HepG2 (cell line): ENCODE measurements at regions not wholly inside any gene's neighbourhood (a gene's known extent, or its start where the extent isn't known, plus 50 kb on each side); places are given as distances from the start of the nearest gene placed in this dataset.

Experiments
- ATAC-seq: fragments of 200-7000 bp; cut with Tn5 transposase; 3 replicates; pipeline ENCODE4 v1.9.1; 2020; ENCODE audit warnings: mild to moderate bottlenecking, moderate library complexity
- BruUV-seq: library from RNA; stranded (reverse); fragments of 400-500 nt; replicated peaks from 2 replicates; lab custom pipeline; 2021; lab: Mats Ljungman, UMichigan
- CTCF ChIA-PET: fragments of 300-600 bp; formaldehyde crosslinking; extraction: SDS; loops from one replicate; lab custom pipeline; 2021; ENCODE audit warnings: low total read pairs, inconsistent platforms, low intra/inter-chr PET ratio; lab: Yijun Ruan, JAX
- POLR2A ChIA-PET: fragments of 350-600 bp; sonication (Branson Sonifier 250); formaldehyde crosslinking; loops from one replicate; lab custom pipeline; 2020; ENCODE audit warnings: antibody characterized with exemption, inconsistent platforms; lab: Yijun Ruan, JAX
- DNase-seq: peaks from one replicate; pipeline ENCODE4 v3.0.0-alpha.2; 2015; ENCODE audit warnings: low spot score
- FAIRE-seq: peaks from 3 replicates; lab custom pipeline; 2011; peaks lifted over from hg19 to GRCh38; lab: Jason Lieb, UNC
- H2AFZ ChIP-seq: one replicate; pipeline ENCODE4 v1.6.1; 2011; ENCODE audit warnings: low read length, inconsistent platforms
- H3K27ac ChIP-seq: fragments of 300-600 bp; 3 replicates; pipeline ENCODE4 v1.8.0; 2011; ENCODE audit warnings: mixed run types, mild to moderate bottlenecking, mixed read lengths, low read length, inconsistent platforms; ENCODE audit not compliant: insufficient read depth; ENCODE audit errors: extremely low read length
- H3K27me3 ChIP-seq, 2 experiments: fragments of 200-600 bp in 1 of 2; 2 replicates in 1 of 2; 3 replicates in 1 of 2; pipeline versions ENCODE4 v1.6.0 to v1.8.0; 2011; ENCODE audit warnings: low read length in 2 of 2, mild to moderate bottlenecking in 2 of 2, moderate library complexity in 2 of 2, inconsistent platforms in 1 of 2; ENCODE audit not compliant: insufficient read depth in 2 of 2, control insufficient read depth in 1 of 2
- H3K36me3 ChIP-seq, 2 experiments: fragments of 200-600 bp in 1 of 2; replicated peaks in 1 of 2; 2 replicates in 1 of 2; 3 replicates in 1 of 2; pipeline versions ENCODE4 v1.5.1 to v1.8.0; 2011; ENCODE audit warnings: low read length in 2 of 2, inconsistent platforms in 1 of 2; ENCODE audit not compliant: insufficient read depth in 2 of 2, control insufficient read depth in 1 of 2
- H3K4me1 ChIP-seq: 2 replicates; pipeline ENCODE4 v1.5.1; 2012; ENCODE audit warnings: low read length, inconsistent platforms; ENCODE audit not compliant: insufficient read depth
- H3K4me2 ChIP-seq: 2 replicates; pipeline ENCODE4 v1.6.0; 2011; ENCODE audit warnings: low read depth, low read length, inconsistent platforms
- H3K4me3 ChIP-seq, 3 experiments: fragments of 200-600 bp in 1 of 3; sonication (generic), shearing (Covaris generic) in 1 of 3; replicated peaks in 1 of 3; 2 replicates each; pipeline ENCODE4 v1.5.1; 2011 to 2016; ENCODE audit warnings: low read length in 3 of 3, inconsistent platforms in 2 of 3, low read depth in 2 of 3, mild to moderate bottlenecking in 2 of 3, control low read depth in 1 of 3, mixed read lengths in 1 of 3; ENCODE audit not compliant: insufficient read depth in 1 of 3
- H3K79me2 ChIP-seq: one replicate; pipeline ENCODE4 v1.6.1; 2011; ENCODE audit warnings: low read length, inconsistent platforms; ENCODE audit not compliant: insufficient read depth
- H3K9ac ChIP-seq: 2 replicates; pipeline ENCODE4 v1.6.0; 2011; ENCODE audit warnings: mild to moderate bottlenecking, low read depth, low read length, inconsistent platforms; ENCODE audit not compliant: insufficient read depth
- H3K9me3 ChIP-seq: 2 replicates; pipeline ENCODE4 v1.5.1; 2012; ENCODE audit warnings: mild to moderate bottlenecking, low read length
- H4K20me1 ChIP-seq: 2 replicates; pipeline ENCODE4 v1.6.0; 2011; ENCODE audit warnings: inconsistent platforms, mild to moderate bottlenecking, low read length, moderate library complexity; ENCODE audit not compliant: insufficient read depth
- AKAP8 ChIP-seq: sonication (generic); formaldehyde crosslinking; IDR thresholded peaks from 2 replicates; pipeline ENCODE4 v1.5.1; 2020; ENCODE audit warnings: mild to moderate bottlenecking, missing genetic modification reagents
- GFI1 ChIP-seq: sonication (generic); formaldehyde crosslinking; IDR thresholded peaks from 2 replicates; pipeline ENCODE4 v1.5.0; 2020; ENCODE audit warnings: missing genetic modification reagents, mild to moderate bottlenecking, borderline replicate concordance
- MAFK ChIP-seq, 2 experiments: IDR thresholded peaks in 1 of 2; conservative IDR thresholded peaks in 1 of 2; 2 replicates each; pipeline ENCODE4 v1.6.1; 2011; ENCODE audit warnings: improper control_type of control experiment in 2 of 2, low read length in 2 of 2
- NFE2L2 ChIP-seq: fragments of 150-350 bp; IDR thresholded peaks from 2 replicates; pipeline ENCODE4 v1.6.1; 2014; ENCODE audit warnings: low read length
- SRSF1 ChIP-seq: fragments of 200-400 bp; formaldehyde crosslinking; optimal IDR thresholded peaks from 2 replicates; pipeline ENCODE3; 2017; ENCODE audit warnings: mild to moderate bottlenecking, low read depth, low read length, moderate library complexity
- ZBTB7B ChIP-seq: sonication (generic); formaldehyde crosslinking; IDR thresholded peaks from 2 replicates; pipeline ENCODE4 v1.4.0; 2020; ENCODE audit warnings: missing genetic modification reagents
- ZNF790 ChIP-seq: sonication (generic); formaldehyde crosslinking; IDR thresholded peaks from 2 replicates; pipeline ENCODE4 v1.8.0; 2022; ENCODE audit warnings: missing genetic modification reagents, mild to moderate bottlenecking, borderline replicate concordance
- WGBS: methylation state at CpG from one replicate; pipeline ENCODE4 v1.1.6; 2017; ENCODE audit warnings: low lambda C conversion rate; 5-methylcytosine and 5-hydroxymethylcytosine counted together
- in situ Hi-C: cut with HindIII; loops from 2 replicates; pipeline ENCODE4 v1.10.0; 2017; ENCODE audit warnings: low pct_unique_long_range_greater_than_20kb; ENCODE audit not compliant: extremely low pct_ligation_motif_present
- intact Hi-C: fragments of 100-400 bp; cut with micrococcal nuclease; formaldehyde crosslinking; loops from one replicate; pipeline ENCODE4 v1.10.0; 2022; ENCODE audit not compliant: unreplicated experiment
- TF ChIP-seq, protein P1 (sequence below): sonication (generic); formaldehyde crosslinking; IDR thresholded peaks from 2 replicates; pipeline ENCODE4 v1.5.1; 2020; ENCODE audit warnings: missing genetic modification reagents, mild to moderate bottlenecking, borderline replicate concordance
- TF ChIP-seq, protein P2 (sequence below): sonication (generic); formaldehyde crosslinking; IDR thresholded peaks from 2 replicates; pipeline ENCODE4 v1.8.1; 2023; ENCODE audit warnings: mild to moderate bottlenecking, missing genetic modification reagents, borderline replicate concordance
- TF ChIP-seq, protein P3 (sequence below): sonication (generic); formaldehyde crosslinking; IDR thresholded peaks from 2 replicates; pipeline ENCODE4 v1.5.0; 2020; ENCODE audit warnings: missing genetic modification reagents, mild to moderate bottlenecking, borderline replicate concordance
- TF ChIP-seq, protein P4 (sequence below): sonication (generic); formaldehyde crosslinking; IDR thresholded peaks from 2 replicates; pipeline ENCODE4 v1.5.1; 2020; ENCODE audit warnings: mild to moderate bottlenecking, missing genetic modification reagents, borderline replicate concordance

DNA sequence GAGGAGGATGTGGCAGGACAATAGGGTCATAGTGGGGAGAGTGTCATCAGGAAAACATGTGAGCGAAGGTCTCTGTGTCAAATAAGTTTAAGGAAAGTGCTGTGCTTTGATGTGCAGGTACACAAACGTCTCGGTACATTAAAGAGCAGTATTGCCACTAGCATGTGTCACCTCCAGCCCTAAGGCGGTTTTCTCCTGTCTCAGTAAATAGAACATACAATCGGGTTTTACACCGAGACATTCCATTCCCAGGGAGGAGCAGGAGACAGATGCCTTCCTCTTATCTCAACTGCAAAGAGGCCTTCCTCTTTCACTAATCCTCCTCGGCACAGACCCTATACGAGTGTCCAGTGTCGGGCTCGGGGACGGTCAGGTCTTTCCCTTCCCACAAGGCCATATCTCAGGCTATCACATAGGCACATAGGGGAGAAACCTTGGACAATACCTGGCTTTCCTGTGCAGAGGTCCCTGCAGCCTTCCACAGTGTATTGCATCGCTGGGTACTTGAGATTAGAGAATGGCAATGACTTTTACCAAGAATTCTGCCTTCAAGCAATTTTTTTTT is 684.5 kb downstream of the PDHA2 start:
- WGBS: 4% methylated on average over 12 of the region's 12 CpGs
- no TSS peak for BruUV-seq
- Histone ChIP-seq H3K36me3 (no peaks in the 10 kb centered on the region), H4K20me1 (no peaks in the 10 kb centered on the region), H3K4me3 (no peak overlapping the region)
- no peak for FAIRE-seq
- in situ Hi-C loops: no loop called here
- DNase-seq: no peak
- ATAC-seq: no peak
- POLR2A ChIA-PET: no interaction called here
- no peak for TF ChIP-seq SRSF1
- no peak for TF ChIP-seq GFI1 (CRISPR knock-in tag)
- no peak for TF ChIP-seq ZNF790 (CRISPR knock-in tag)
- TF ChIP-seq, protein P1, sequence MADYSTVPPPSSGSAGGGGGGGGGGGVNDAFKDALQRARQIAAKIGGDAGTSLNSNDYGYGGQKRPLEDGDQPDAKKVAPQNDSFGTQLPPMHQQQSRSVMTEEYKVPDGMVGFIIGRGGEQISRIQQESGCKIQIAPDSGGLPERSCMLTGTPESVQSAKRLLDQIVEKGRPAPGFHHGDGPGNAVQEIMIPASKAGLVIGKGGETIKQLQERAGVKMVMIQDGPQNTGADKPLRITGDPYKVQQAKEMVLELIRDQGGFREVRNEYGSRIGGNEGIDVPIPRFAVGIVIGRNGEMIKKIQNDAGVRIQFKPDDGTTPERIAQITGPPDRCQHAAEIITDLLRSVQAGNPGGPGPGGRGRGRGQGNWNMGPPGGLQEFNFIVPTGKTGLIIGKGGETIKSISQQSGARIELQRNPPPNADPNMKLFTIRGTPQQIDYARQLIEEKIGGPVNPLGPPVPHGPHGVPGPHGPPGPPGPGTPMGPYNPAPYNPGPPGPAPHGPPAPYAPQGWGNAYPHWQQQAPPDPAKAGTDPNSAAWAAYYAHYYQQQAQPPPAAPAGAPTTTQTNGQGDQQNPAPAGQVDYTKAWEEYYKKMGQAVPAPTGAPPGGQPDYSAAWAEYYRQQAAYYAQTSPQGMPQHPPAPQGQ (CRISPR knock-in tag): no peak
- no peak for TF ChIP-seq ZBTB7B (CRISPR knock-in tag)
- no peak for TF ChIP-seq AKAP8
- TF ChIP-seq, protein P2, sequence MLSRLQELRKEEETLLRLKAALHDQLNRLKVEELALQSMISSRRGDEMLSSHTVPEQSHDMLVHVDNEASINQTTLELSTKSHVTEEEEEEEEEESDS (CRISPR knock-in tag): no peak
- TF ChIP-seq MAFK (conservative IDR thresholded peaks at IDR 0.05 in 1 of 2, IDR thresholded peaks at IDR 0.05 in 1 of 2; ENCODE audit: low read length in 2 of 2): no peak
- TF ChIP-seq, protein P3, sequence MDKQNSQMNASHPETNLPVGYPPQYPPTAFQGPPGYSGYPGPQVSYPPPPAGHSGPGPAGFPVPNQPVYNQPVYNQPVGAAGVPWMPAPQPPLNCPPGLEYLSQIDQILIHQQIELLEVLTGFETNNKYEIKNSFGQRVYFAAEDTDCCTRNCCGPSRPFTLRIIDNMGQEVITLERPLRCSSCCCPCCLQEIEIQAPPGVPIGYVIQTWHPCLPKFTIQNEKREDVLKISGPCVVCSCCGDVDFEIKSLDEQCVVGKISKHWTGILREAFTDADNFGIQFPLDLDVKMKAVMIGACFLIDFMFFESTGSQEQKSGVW (CRISPR knock-in tag): no peak
- TF ChIP-seq, protein P4, sequence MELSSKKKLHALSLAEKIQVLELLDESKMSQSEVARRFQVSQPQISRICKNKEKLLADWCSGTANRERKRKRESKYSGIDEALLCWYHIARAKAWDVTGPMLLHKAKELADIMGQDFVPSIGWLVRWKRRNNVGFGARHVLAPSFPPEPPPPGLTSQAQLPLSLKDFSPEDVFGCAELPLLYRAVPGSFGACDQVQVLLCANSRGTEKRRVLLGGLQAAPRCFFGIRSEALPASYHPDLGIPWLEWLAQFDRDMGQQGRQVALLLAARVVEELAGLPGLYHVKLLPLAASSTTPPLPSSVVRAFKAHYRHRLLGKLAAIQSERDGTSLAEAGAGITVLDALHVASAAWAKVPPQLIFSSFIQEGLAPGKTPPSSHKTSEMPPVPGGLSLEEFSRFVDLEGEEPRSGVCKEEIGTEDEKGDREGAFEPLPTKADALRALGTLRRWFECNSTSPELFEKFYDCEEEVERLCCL: no peak
- TF ChIP-seq NFE2L2: no peak
- TF ChIP-seq, all 625 proteins: peak for 0
- H3K27me3 ChIP-seq: no peaks in the 10 kb centered on the region; a peak in 1 of 5 replicates
- no peak overlapping the region for H3K4me2 ChIP-seq
- H3K27ac ChIP-seq: no peak overlapping the region
- H3K4me1 ChIP-seq: no peaks in the 10 kb centered on the region
- H3K79me2 ChIP-seq: no peaks in the 10 kb centered on the region
- H3K9me3 ChIP-seq: peaks cover 4% of the 10 kb centered on the region
- no peak overlapping the region for H2AFZ ChIP-seq
- no peak overlapping the region for H3K9ac ChIP-seq
- CTCF ChIA-PET: no interaction called here
- intact Hi-C loops: no loop called here
